HepG2 (cell line): ENCODE measurements at regions not wholly inside any gene's neighbourhood (a gene's known extent, or its start where the extent isn't known, plus 50 kb on each side); places are given as distances from the start of the nearest gene placed in this dataset.

Experiments
- ATAC-seq: fragments of 200-7000 bp; cut with Tn5 transposase; 3 replicates; pipeline ENCODE4 v1.9.1; 2020; ENCODE audit warnings: mild to moderate bottlenecking, moderate library complexity
- BruUV-seq: library from RNA; stranded (reverse); fragments of 400-500 nt; replicated peaks from 2 replicates; lab custom pipeline; 2021; lab: Mats Ljungman, UMichigan
- CTCF ChIA-PET: fragments of 300-600 bp; formaldehyde crosslinking; extraction: SDS; loops from one replicate; lab custom pipeline; 2021; ENCODE audit warnings: low total read pairs, inconsistent platforms, low intra/inter-chr PET ratio; lab: Yijun Ruan, JAX
- POLR2A ChIA-PET: fragments of 350-600 bp; sonication (Branson Sonifier 250); formaldehyde crosslinking; loops from one replicate; lab custom pipeline; 2020; ENCODE audit warnings: antibody characterized with exemption, inconsistent platforms; lab: Yijun Ruan, JAX
- DNase-seq: peaks from one replicate; pipeline ENCODE4 v3.0.0-alpha.2; 2015; ENCODE audit warnings: low spot score
- FAIRE-seq: peaks from 3 replicates; lab custom pipeline; 2011; peaks lifted over from hg19 to GRCh38; lab: Jason Lieb, UNC
- H2AFZ ChIP-seq: one replicate; pipeline ENCODE4 v1.6.1; 2011; ENCODE audit warnings: low read length, inconsistent platforms
- H3K27ac ChIP-seq: fragments of 300-600 bp; 3 replicates; pipeline ENCODE4 v1.8.0; 2011; ENCODE audit warnings: mixed run types, mild to moderate bottlenecking, mixed read lengths, low read length, inconsistent platforms; ENCODE audit not compliant: insufficient read depth; ENCODE audit errors: extremely low read length
- H3K27me3 ChIP-seq, 2 experiments: fragments of 200-600 bp in 1 of 2; 2 replicates in 1 of 2; 3 replicates in 1 of 2; pipeline versions ENCODE4 v1.6.0 to v1.8.0; 2011; ENCODE audit warnings: low read length in 2 of 2, mild to moderate bottlenecking in 2 of 2, moderate library complexity in 2 of 2, inconsistent platforms in 1 of 2; ENCODE audit not compliant: insufficient read depth in 2 of 2, control insufficient read depth in 1 of 2
- H3K36me3 ChIP-seq, 2 experiments: fragments of 200-600 bp in 1 of 2; replicated peaks in 1 of 2; 2 replicates in 1 of 2; 3 replicates in 1 of 2; pipeline versions ENCODE4 v1.5.1 to v1.8.0; 2011; ENCODE audit warnings: low read length in 2 of 2, inconsistent platforms in 1 of 2; ENCODE audit not compliant: insufficient read depth in 2 of 2, control insufficient read depth in 1 of 2
- H3K4me1 ChIP-seq: 2 replicates; pipeline ENCODE4 v1.5.1; 2012; ENCODE audit warnings: low read length, inconsistent platforms; ENCODE audit not compliant: insufficient read depth
- H3K4me2 ChIP-seq: 2 replicates; pipeline ENCODE4 v1.6.0; 2011; ENCODE audit warnings: low read depth, low read length, inconsistent platforms
- H3K4me3 ChIP-seq, 3 experiments: fragments of 200-600 bp in 1 of 3; sonication (generic), shearing (Covaris generic) in 1 of 3; replicated peaks in 1 of 3; 2 replicates each; pipeline ENCODE4 v1.5.1; 2011 to 2016; ENCODE audit warnings: low read length in 3 of 3, inconsistent platforms in 2 of 3, low read depth in 2 of 3, mild to moderate bottlenecking in 2 of 3, control low read depth in 1 of 3, mixed read lengths in 1 of 3; ENCODE audit not compliant: insufficient read depth in 1 of 3
- H3K79me2 ChIP-seq: one replicate; pipeline ENCODE4 v1.6.1; 2011; ENCODE audit warnings: low read length, inconsistent platforms; ENCODE audit not compliant: insufficient read depth
- H3K9ac ChIP-seq: 2 replicates; pipeline ENCODE4 v1.6.0; 2011; ENCODE audit warnings: mild to moderate bottlenecking, low read depth, low read length, inconsistent platforms; ENCODE audit not compliant: insufficient read depth
- H3K9me3 ChIP-seq: 2 replicates; pipeline ENCODE4 v1.5.1; 2012; ENCODE audit warnings: mild to moderate bottlenecking, low read length
- H4K20me1 ChIP-seq: 2 replicates; pipeline ENCODE4 v1.6.0; 2011; ENCODE audit warnings: inconsistent platforms, mild to moderate bottlenecking, low read length, moderate library complexity; ENCODE audit not compliant: insufficient read depth
- AGO2 ChIP-seq: fragments of 200-400 bp; formaldehyde crosslinking; optimal IDR thresholded peaks from 2 replicates; pipeline ENCODE3; 2017; ENCODE audit warnings: mild to moderate bottlenecking, low read depth, low read length, moderate library complexity
- CBX2 ChIP-seq, 2 experiments: fragments of 200-600 bp in 1 of 2; sonication (generic); formaldehyde crosslinking in 1 of 2; IDR thresholded peaks; 2 replicates each; pipeline versions ENCODE4 v1.7.0 to v1.8.1; 2018 to 2022; ENCODE audit warnings: low read depth in 2 of 2, low read length in 1 of 2, mild to moderate bottlenecking in 1 of 2, missing genetic modification reagents in 1 of 2
- KDM5A ChIP-seq: fragments of 200-600 bp; sonication (generic); IDR thresholded peaks from 2 replicates; pipeline ENCODE4 v1.7.0; 2018; ENCODE audit warnings: antibody characterized with exemption, mild to moderate bottlenecking, low read length, borderline replicate concordance
- KLF9 ChIP-seq: IDR thresholded peaks from 2 replicates; pipeline ENCODE4 v1.6.1; 2016; ENCODE audit warnings: low read depth
- MEIS2 ChIP-seq: sonication (generic); formaldehyde crosslinking; IDR thresholded peaks from 2 replicates; pipeline ENCODE4 v1.9.0; 2021; ENCODE audit warnings: mild to moderate bottlenecking, missing genetic modification reagents
- NFE2L2 ChIP-seq: fragments of 150-350 bp; IDR thresholded peaks from 2 replicates; pipeline ENCODE4 v1.6.1; 2014; ENCODE audit warnings: low read length
- SP2 ChIP-seq: sonication (generic); formaldehyde crosslinking; IDR thresholded peaks from 2 replicates; pipeline ENCODE4 v1.5.1; 2020; ENCODE audit warnings: mild to moderate bottlenecking, missing genetic modification reagents
- TAF1 ChIP-seq: sonication (generic); formaldehyde crosslinking; IDR thresholded peaks from 2 replicates; pipeline ENCODE4 v1.4.0; 2020; ENCODE audit warnings: missing genetic modification reagents
- ZMYM3 ChIP-seq: sonication (generic); formaldehyde crosslinking; IDR thresholded peaks from 2 replicates; pipeline ENCODE4 v1.5.1; 2020; ENCODE audit warnings: mild to moderate bottlenecking, missing genetic modification reagents
- ZNF607 ChIP-seq: sonication (generic); formaldehyde crosslinking; IDR thresholded peaks from 2 replicates; pipeline ENCODE4 v1.5.1; 2020; ENCODE audit warnings: missing genetic modification reagents, mild to moderate bottlenecking, borderline replicate concordance
- WGBS: methylation state at CpG from one replicate; pipeline ENCODE4 v1.1.6; 2017; ENCODE audit warnings: low lambda C conversion rate; 5-methylcytosine and 5-hydroxymethylcytosine counted together
- in situ Hi-C: cut with HindIII; loops from 2 replicates; pipeline ENCODE4 v1.10.0; 2017; ENCODE audit warnings: low pct_unique_long_range_greater_than_20kb; ENCODE audit not compliant: extremely low pct_ligation_motif_present
- intact Hi-C: fragments of 100-400 bp; cut with micrococcal nuclease; formaldehyde crosslinking; loops from one replicate; pipeline ENCODE4 v1.10.0; 2022; ENCODE audit not compliant: unreplicated experiment

- no peaks in the 10 kb centered on the region for H3K36me3 ChIP-seq
- in situ Hi-C loops = no loop called here
- WGBS = 16% methylated on average over 3 of the region's 3 CpGs
- ChIA-PET CTCF (no interaction called here), POLR2A (no interaction called here)
- no peak overlapping the region for H3K9ac ChIP-seq
- H3K27me3 ChIP-seq = no peaks in the 10 kb centered on the region; a peak in 1 of 5 replicates
- BruUV-seq = no TSS peak
- ATAC-seq = no peak
- H4K20me1 ChIP-seq = no peaks in the 10 kb centered on the region
- intact Hi-C loops = no loop called here
- no peak overlapping the region for H3K4me2 ChIP-seq
- TF ChIP-seq SP2 (CRISPR knock-in tag) (no peak), ZNF607 (CRISPR knock-in tag) (no peak), CBX2 (IDR thresholded peaks at IDR 0.05; ENCODE audit: low read depth, low read length) (no peak), CBX2 (CRISPR knock-in tag; IDR thresholded peaks at IDR 0.05; ENCODE audit: low read depth) (no peak), AGO2 (no peak), MEIS2 (CRISPR knock-in tag) (no peak), NFE2L2 (no peak), ZMYM3 (CRISPR knock-in tag) (no peak), TAF1 (CRISPR knock-in tag) (no peak), KLF9 (CRISPR knock-in tag) (no peak)
- TF ChIP-seq, all 625 proteins: peak for 0
- no peak overlapping the region for H3K27ac ChIP-seq
- H3K79me2 ChIP-seq = no peaks in the 10 kb centered on the region
- H2AFZ ChIP-seq = no peak overlapping the region
- no peaks in the 10 kb centered on the region for H3K4me1 ChIP-seq
- FAIRE-seq (no peak), DNase-seq (no peak)
- H3K9me3 ChIP-seq = no peaks in the 10 kb centered on the region
- H3K4me3 ChIP-seq = no peak overlapping the region
Observed at GRCh38 chr12:58028294-58028693, 86.9 kb downstream of the ATP23 start.

- POLR2A ChIA-PET = no interaction called here
- ATAC-seq = no peak
- no peaks in the 10 kb centered on the region for H3K9me3 ChIP-seq
- 79% methylated on average over 1 of the region's 1 CpG for WGBS
- no peak for FAIRE-seq
- H3K4me1 ChIP-seq = no peaks in the 10 kb centered on the region
- DNase-seq = no peak
- H3K4me3 ChIP-seq = no peak overlapping the region
- H3K9ac ChIP-seq = no peak overlapping the region
- no peak overlapping the region for H2AFZ ChIP-seq
- H3K79me2 ChIP-seq = no peaks in the 10 kb centered on the region
- TF ChIP-seq KDM5A = no peak
- TF ChIP-seq, all 625 proteins: peak for 0
- CTCF ChIA-PET = no interaction called here
- in situ Hi-C loops (no loop called here), intact Hi-C loops (no loop called here)
- Histone ChIP-seq H3K27ac (no peak overlapping the region), H4K20me1 (no peaks in the 10 kb centered on the region), H3K36me3 (no peaks in the 10 kb centered on the region), H3K27me3 (no peaks in the 10 kb centered on the region; a peak in 1 of 5 replicates), H3K4me2 (no peak overlapping the region)
- BruUV-seq = no TSS peak
Observed at GRCh38 chr12:58029260-58029659, 87.9 kb downstream of the ATP23 start.
